ENCODE measurements at regions not wholly inside any gene's neighbourhood (a gene's known extent, or its start where the extent isn't known, plus 50 kb on each side); places are given as distances from the start of the nearest gene placed in this dataset.
"Not testable (repeated sequence)": the region's sequence is repeated elsewhere in the genome, so short reads cannot be mapped to it uniquely, and the experiment has no call there.

DNA sequence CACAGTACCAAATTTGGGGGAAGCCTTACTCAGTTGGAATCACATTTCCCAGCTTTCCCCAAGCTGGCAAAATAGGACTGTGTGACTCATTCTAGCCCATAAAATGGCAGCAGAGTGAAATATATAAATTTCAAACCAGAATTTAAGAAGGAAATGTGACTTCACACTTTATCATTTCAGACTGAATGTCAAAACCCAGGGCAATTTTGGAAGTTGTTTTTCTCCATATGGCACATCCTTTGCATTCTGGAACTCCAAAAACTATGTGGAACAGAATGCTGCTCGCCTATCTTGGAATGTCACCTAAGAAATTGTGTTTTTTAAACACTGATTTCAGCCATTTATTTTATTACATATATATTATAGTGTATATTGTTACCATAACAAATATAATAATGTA lies 424.7 kb upstream of the ST8SIA4 start:
- DNase-seq, result no peak

GRCh38 chr5:101326766-101327165 lies 423.7 kb upstream of the ST8SIA4 start:
- no peak for DNase-seq

- not testable (repeated sequence) for DNase-seq
These were observed 413.3 kb upstream of the ST8SIA4 start for GRCh38 chr5:101316401-101316800.

DNA sequence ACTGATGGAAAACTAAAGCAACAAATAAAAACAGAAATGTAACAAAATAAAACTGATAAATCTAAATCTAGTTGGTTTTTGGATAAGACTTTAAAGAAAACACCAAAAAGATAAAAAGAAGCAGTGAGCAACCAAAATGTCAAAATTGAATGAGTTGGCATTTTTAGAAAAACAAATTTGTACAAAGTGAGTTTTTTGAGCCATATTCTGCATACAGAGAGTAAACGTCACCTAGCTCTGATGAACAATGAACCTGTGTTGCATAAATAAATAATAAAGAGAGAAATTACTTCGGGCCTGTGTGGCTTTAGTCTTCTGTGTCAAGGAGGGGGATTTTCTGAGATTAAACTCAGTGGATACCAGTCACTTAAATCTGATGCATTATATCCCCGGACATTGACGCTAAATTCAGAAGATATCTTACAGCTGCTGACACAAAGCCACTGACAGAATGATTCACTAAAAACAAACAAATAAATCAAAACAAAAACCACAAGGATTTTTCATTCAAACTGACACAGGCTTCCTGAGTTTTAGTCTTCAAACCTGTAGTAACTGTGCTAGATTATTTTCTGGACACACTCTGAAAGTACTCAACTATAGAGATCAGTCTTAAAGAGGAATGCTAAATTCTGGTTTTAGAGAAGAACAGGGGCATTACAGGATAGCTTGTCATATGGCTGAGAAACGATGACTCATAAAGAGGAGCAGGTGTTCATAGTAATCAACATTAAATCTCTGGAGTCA lies 403.5 kb upstream of the ST8SIA4 start:
- no peak for DNase-seq

- no peak for DNase-seq
These were observed 393.4 kb upstream of the ST8SIA4 start for GRCh38 chr5:101296477-101296876.

- DNase-seq, result no peak
These were observed 389.1 kb upstream of the ST8SIA4 start for GRCh38 chr5:101292199-101292598.

DNA sequence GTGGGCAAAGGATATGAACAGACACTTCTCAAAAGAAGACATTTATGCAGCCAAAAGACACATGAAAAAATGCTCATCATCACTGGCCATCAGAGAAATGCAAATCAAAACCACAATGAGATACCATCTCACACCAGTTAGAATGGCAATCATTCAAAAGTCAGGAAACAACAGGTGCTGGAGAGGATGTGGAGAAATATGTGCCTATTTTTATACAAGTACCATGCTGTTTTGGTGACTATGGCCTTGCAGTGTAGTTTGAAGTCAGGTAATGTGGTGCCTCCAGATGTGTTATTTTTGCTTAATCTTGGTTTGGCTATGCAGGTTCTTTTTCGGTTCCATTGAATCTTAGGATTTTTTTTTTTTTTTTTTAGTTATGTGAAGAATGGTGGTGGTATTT lies 387.7 kb upstream of the ST8SIA4 start:
- DNase-seq, result not testable (repeated sequence)

- DNase-seq, result no peak
These were observed 385.6 kb upstream of the ST8SIA4 start for GRCh38 chr5:101288633-101289032.

GRCh38 chr5:101284736-101285375 lies 381.8 kb upstream of the ST8SIA4 start:
- DNase-seq, result no peak

DNA sequence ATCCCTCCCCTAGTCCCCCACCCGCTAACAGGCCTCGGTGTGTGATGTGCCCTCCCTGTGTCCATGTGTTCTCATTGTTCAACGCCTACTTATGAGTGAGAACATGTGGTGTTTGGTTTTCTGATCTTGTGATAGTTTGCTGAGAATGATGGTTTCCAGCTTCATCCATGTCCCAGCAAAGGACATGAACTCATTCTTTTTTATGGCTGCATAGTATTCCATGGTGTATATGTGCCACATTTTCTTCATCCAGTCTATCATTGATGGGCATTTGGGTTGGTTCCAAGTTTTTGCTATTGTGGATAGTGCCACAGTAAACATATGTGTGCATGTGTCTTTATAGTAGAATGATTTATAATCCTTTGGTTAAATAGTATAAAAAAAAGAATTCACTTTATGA lies 380.9 kb upstream of the ST8SIA4 start:
- not testable (repeated sequence) for DNase-seq

GRCh38 chr5:101278917-101279316 lies 375.8 kb upstream of the ST8SIA4 start:
- DNase-seq, result no peak

DNA sequence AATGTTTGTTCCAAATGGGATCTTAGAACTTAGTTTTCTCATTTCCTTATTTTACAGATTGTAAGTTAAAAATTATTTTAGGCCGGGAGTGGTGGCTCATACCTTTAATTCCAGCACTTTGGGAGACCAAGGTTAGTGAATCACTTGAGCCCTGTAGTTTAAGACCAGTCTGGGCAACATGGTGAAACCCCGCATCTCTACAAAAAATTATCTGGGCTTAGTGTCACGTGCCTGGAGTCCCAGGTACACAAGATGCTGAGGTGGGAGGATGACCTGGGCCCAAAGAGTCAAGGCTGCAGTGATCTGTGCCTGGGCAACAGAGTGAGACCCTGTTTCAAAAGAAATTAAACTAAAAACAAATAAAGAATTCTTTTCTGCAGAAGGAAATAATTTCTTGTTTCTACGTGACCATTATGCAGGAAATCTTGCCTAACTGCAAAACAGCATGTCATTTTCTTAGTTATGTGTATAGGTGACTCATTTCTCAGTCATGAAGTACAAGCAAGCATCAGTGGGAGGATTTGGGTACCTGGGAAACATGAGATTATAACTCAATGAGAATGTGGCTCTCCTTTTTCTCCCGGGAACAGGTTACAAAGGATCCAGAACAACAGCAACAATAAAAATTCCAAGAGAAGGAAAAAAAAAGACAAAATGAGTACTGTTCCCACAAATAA lies 375.1 kb upstream of the ST8SIA4 start:
- no peak for DNase-seq

- no peak for DNase-seq
These were observed 368.9 kb upstream of the ST8SIA4 start for GRCh38 chr5:101271945-101272344.

DNA sequence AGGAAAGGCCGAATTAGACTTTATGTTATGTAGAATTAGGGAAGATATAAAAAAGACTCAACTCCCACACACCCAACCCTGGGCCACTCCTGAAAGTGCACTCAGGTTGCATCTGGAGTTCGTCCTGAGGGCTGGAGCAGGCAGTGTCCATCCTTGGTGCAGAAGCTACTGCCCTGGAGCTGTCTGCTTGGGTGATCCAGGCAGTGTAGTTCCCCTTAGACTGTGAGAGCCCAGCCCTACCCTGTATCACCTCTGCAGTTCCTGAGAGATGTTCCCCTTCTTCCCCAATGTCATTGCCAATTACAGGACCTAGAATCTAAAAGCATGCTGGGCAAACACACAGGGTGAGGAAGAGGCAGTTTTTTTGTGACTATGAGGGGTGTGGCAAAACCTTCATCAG lies 368.3 kb upstream of the ST8SIA4 start:
- no peak for DNase-seq

DNA sequence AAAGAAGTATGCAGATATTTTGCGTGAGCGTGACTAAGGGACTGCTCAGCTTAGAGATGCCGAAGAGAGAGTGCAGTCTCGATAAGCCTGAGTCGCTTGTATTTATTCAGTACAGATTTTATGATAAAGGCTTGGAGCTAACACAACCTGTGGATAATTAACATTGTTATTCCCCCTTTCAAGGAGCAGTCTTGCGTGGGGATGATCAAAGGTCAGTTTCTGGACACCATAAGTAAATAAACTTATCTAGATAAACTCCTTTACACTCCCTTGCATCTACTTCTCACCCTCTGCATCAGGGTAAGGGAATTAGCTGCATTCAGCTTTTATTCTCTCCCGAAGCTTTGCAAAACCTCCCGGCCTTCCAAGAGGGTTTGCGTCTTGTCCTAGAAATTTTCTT lies 357.8 kb upstream of the ST8SIA4 start:
- DNase-seq, result no peak

DNA sequence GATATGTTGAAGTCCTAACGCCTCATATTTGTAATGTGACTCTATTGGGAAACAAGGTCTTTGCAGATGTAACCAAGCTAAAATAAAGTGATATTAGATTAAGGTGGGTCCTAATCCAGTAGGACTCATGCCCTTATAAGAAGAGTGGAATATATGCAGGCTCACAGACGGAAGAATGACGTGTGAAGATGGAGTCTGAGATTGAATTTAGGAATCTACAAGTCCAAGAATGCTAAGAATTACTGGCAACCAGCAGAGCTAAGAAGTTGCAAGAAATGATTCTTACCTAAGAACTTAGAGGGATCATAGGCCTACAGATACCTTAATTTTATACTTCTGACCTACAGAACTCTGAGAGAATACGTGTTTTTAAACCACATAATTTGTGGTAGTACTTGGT lies 350.0 kb upstream of the ST8SIA4 start:
- DNase-seq, result no peak

- DNase-seq, result no peak
These were observed 341.5 kb upstream of the ST8SIA4 start for GRCh38 chr5:101244621-101245020.

GRCh38 chr5:101212942-101213514 lies 309.9 kb upstream of the ST8SIA4 start:
- no peak for DNase-seq

DNA sequence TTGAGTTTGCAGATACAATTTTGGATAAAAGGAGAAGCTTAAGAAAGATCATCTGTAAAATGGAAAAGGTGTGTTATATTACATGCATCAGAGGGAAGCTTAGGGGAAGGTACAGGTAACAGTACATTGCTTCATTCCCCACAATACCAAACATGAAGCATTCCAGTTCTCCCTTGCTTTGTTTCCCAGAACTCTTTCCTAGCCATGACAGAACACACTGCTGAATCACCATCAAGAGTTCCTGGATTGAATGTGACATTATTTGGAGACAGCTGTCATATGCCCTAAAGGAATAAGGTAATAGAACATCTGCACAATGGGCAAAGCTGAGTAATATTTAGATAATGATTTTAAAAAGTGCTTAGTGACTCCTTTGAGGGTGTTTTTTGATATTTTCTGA lies 303.5 kb upstream of the ST8SIA4 start:
- no peak for DNase-seq

DNA sequence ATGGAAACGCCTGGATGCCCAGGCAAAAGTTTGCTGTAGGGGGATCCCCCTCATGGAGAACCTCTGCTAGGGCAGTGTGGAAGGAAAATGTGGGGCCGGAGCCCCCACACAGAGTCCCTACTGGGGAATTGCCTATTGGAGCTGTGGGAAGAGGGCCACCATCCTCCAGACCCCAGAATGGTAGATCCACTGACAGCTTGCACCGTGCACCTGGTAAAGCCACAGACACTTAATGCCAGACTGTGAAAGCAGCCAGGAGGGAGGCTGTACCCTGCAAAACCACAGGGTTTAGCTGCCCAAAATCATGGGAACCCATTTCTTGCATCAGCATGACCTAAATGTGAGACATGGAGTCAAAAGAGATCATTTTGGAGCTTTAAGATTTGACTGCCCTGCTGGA lies 302.0 kb upstream of the ST8SIA4 start:
- DNase-seq, result not testable (repeated sequence)

DNA sequence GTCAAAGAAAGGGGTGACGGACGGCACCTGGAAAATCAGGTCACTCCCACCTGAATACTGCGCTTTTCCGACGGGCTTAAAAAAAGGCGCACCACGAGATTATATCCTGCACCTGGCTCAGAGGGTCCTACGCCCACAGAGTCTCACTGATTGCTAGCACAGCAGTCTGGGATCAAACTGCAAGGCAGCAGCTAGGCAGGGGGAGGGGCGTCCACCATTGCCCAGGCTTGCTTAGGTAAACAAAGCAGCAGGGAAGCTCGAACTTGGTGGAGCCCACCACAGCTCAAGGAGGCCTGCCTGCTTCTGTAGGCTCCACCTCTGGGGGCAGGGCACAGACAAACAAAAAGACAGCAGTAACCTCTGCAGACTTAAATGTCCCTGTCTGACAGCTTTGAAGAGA lies 277.3 kb upstream of the ST8SIA4 start:
- not testable (repeated sequence) for DNase-seq

DNA sequence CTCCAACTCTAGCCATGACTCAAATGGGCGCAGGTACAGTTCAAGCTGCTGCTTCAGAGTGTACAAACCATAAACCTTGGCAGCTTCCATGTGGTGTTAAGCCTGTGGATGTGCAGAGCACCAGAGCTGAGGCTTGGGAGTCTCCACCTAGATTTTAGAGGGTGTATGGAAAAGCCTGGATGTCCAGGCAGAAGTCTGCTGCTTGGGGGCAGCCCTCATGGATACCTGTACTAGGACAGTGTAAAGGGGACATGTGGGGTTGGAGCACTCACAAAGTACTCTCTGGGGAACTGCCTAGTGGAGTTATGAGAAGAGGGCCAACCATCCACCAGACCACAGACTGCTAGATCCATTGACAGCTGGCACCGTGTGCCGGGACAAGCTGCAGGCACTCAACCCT lies 273.5 kb upstream of the ST8SIA4 start:
- DNase-seq, result no peak

GRCh38 chr5:101174981-101175380 lies 271.9 kb upstream of the ST8SIA4 start:
- no peak for DNase-seq

- no peak for DNase-seq
These were observed 260.0 kb upstream of the ST8SIA4 start for GRCh38 chr5:101163088-101163487.

All from hindlimb muscle (tissue), 1 donor.